CD4-positive, alpha-beta memory T cell (primary cell): ENCODE measurements at regions not wholly inside any gene's neighbourhood (a gene's known extent, or its start where the extent isn't known, plus 50 kb on each side); places are given as distances from the start of the nearest gene placed in this dataset.
"Not testable (repeated sequence)": the region's sequence is repeated elsewhere in the genome, so short reads cannot be mapped to it uniquely, and the experiment has no call there.

Experiments used
- CTCF ChIA-PET: fragments of 350-600 bp; sonication (Branson Sonifier 250); formaldehyde crosslinking; loops from one replicate; lab custom pipeline; 2021; ENCODE audit warnings: inconsistent platforms; ENCODE audit not compliant: partially characterized antibody; lab: Charles Lee
- POLR2A ChIA-PET: fragments of 350-600 bp; sonication (Branson Sonifier 250); formaldehyde crosslinking; loops from one replicate; lab custom pipeline; 2021; ENCODE audit not compliant: partially characterized antibody; lab: Charles Lee
- DNase-seq, 5 donors: peaks; one replicate each; pipeline versions ENCODE4 v3.0.0 to v3.0.0-alpha.2; 2020 to 2022; ENCODE audit warnings: mixed read lengths in 1 of 5
- H3K27ac ChIP-seq: one replicate; pipeline ENCODE4 v1.7.0; 2013; ENCODE audit warnings: low read depth, low read length
- H3K27me3 ChIP-seq: 2 replicates; pipeline ENCODE4 v1.7.0; 2013; ENCODE audit warnings: mild to moderate bottlenecking, low read length, moderate library complexity; ENCODE audit not compliant: insufficient read depth
- H3K36me3 ChIP-seq: 2 replicates; pipeline ENCODE4 v1.7.0; 2013; ENCODE audit warnings: mild to moderate bottlenecking, low read length, moderate library complexity; ENCODE audit not compliant: insufficient read depth
- H3K4me1 ChIP-seq: 2 replicates; pipeline ENCODE4 v1.7.0; 2013; ENCODE audit warnings: mild to moderate bottlenecking, low read length, moderate library complexity; ENCODE audit not compliant: insufficient read depth
- H3K4me3 ChIP-seq, 2 donors: one replicate each; pipeline ENCODE4 v1.7.0; 2013; ENCODE audit warnings: low read length in 2 of 2, mild to moderate bottlenecking in 1 of 2
- H3K9me3 ChIP-seq, 2 donors: one replicate each; pipeline ENCODE4 v1.7.0; 2013; ENCODE audit warnings: low read length in 2 of 2, control low read depth in 1 of 2; ENCODE audit not compliant: control insufficient read depth in 1 of 2
- H3K27ac Mint-ChIP-seq, 7 donors: one replicate each; pipeline ENCODE4 v1.8.0; 2020 to 2021; ENCODE audit warnings: mixed read lengths in 7 of 7, mild to moderate bottlenecking in 6 of 7, inconsistent platforms in 3 of 7, moderate library complexity in 3 of 7
- H3K27me3 Mint-ChIP-seq, 2 donors: one replicate each; pipeline ENCODE4 v1.8.0; 2020 to 2021; ENCODE audit warnings: mixed read lengths in 2 of 2
- H3K36me3 Mint-ChIP-seq, 2 donors: one replicate each; pipeline ENCODE4 v1.8.0; 2020 to 2021; ENCODE audit warnings: mixed read lengths in 2 of 2, inconsistent platforms in 1 of 2, mild to moderate bottlenecking in 1 of 2
- H3K4me1 Mint-ChIP-seq, 4 donors: one replicate each; pipeline ENCODE4 v1.8.0; 2020 to 2021; ENCODE audit warnings: mixed read lengths in 4 of 4, mild to moderate bottlenecking in 1 of 4
- H3K4me3 Mint-ChIP-seq, 8 donors: one replicate each; pipeline ENCODE4 v1.8.0; 2020 to 2021; ENCODE audit warnings: mixed read lengths in 8 of 8, mild to moderate bottlenecking in 7 of 8, moderate library complexity in 6 of 8, inconsistent platforms in 3 of 8
- H3K9me3 Mint-ChIP-seq, 8 donors: one replicate each; pipeline ENCODE4 v1.8.0; 2020 to 2021; ENCODE audit warnings: mixed read lengths in 8 of 8, mild to moderate bottlenecking in 5 of 8, inconsistent platforms in 3 of 8, moderate library complexity in 1 of 8
- intact Hi-C: fragments of 100-400 bp; cut with micrococcal nuclease; formaldehyde crosslinking; loops from one replicate; pipeline ENCODE4 v1.15.1; 2023

GRCh38 chr12:128109236-128109635, 157.7 kb upstream of the TMEM132C start:
- Histone ChIP-seq H3K27ac (no peak overlapping the region), H3K4me1 (no peaks in the 10 kb centered on the region), H3K4me3 (no peak overlapping the region), H3K9me3 (no peaks in the 10 kb centered on the region), H3K36me3 (no peaks in the 10 kb centered on the region), H3K27me3 (no peaks in the 10 kb centered on the region)
- H3K4me1 Mint-ChIP-seq: no peaks in the 10 kb centered on the region
- CTCF ChIA-PET: no interaction called here
- H3K4me3 Mint-ChIP-seq: no peak overlapping the region
- POLR2A ChIA-PET: no interaction called here
- H3K9me3 Mint-ChIP-seq: peaks cover 0 to 4% (median under 1%) of the 10 kb centered on the region in 8 donors
- DNase-seq: no peak
- H3K27me3 Mint-ChIP-seq: no peaks in the 10 kb centered on the region
- no peaks in the 10 kb centered on the region for H3K36me3 Mint-ChIP-seq
- intact Hi-C loops: no loop called here
- no peak overlapping the region for H3K27ac Mint-ChIP-seq

- Histone ChIP-seq H3K9me3 (no peaks in the 10 kb centered on the region), H3K27me3 (no peaks in the 10 kb centered on the region), H3K4me1 (no peaks in the 10 kb centered on the region), H3K4me3 (no peak overlapping the region), H3K27ac (no peak overlapping the region), H3K36me3 (no peaks in the 10 kb centered on the region)
- H3K27me3 Mint-ChIP-seq: no peaks in the 10 kb centered on the region
- no peaks in the 10 kb centered on the region for H3K4me1 Mint-ChIP-seq
- peaks cover 0 to 5% (median 1%) of the 10 kb centered on the region in 8 donors for H3K9me3 Mint-ChIP-seq
- H3K27ac Mint-ChIP-seq: no peak overlapping the region
- H3K4me3 Mint-ChIP-seq: no peak overlapping the region
- intact Hi-C loops: no loop called here
- CTCF ChIA-PET: no interaction called here
- POLR2A ChIA-PET: no interaction called here
- no peaks in the 10 kb centered on the region for H3K36me3 Mint-ChIP-seq
- no peak for DNase-seq
Measured at GRCh38 chr12:128109636-128110035, 157.3 kb upstream of the TMEM132C start.

- H3K4me1 ChIP-seq: no peaks in the 10 kb centered on the region
- Mint-ChIP-seq H3K9me3 (peaks cover 0 to 5% (median 3%) of the 10 kb centered on the region in 8 donors), H3K27ac (no peak overlapping the region), H3K36me3 (no peaks in the 10 kb centered on the region), H3K4me1 (no peaks in the 10 kb centered on the region), H3K4me3 (no peak overlapping the region), H3K27me3 (no peaks in the 10 kb centered on the region)
- no peaks in the 10 kb centered on the region for H3K9me3 ChIP-seq
- ChIA-PET CTCF (no interaction called here), POLR2A (no interaction called here)
- no peaks in the 10 kb centered on the region for H3K27me3 ChIP-seq
- intact Hi-C loops: no loop called here
- no peak overlapping the region for H3K27ac ChIP-seq
- H3K4me3 ChIP-seq: no peak overlapping the region
- no peak for DNase-seq
- H3K36me3 ChIP-seq: no peaks in the 10 kb centered on the region
Measured at GRCh38 chr12:128111333-128111732, 155.6 kb upstream of the TMEM132C start.

GRCh38 chr12:128111951-128112350, 155.0 kb upstream of the TMEM132C start:
- no peaks in the 10 kb centered on the region for H3K36me3 Mint-ChIP-seq
- DNase-seq: no peak
- Histone ChIP-seq H3K27ac (no peak overlapping the region), H3K27me3 (no peaks in the 10 kb centered on the region), H3K4me1 (no peaks in the 10 kb centered on the region), H3K4me3 (no peak overlapping the region), H3K9me3 (no peaks in the 10 kb centered on the region), H3K36me3 (no peaks in the 10 kb centered on the region)
- no peak overlapping the region for H3K4me3 Mint-ChIP-seq
- H3K4me1 Mint-ChIP-seq: no peaks in the 10 kb centered on the region
- intact Hi-C loops: no loop called here
- POLR2A ChIA-PET: no interaction called here
- CTCF ChIA-PET: no interaction called here
- no peak overlapping the region for H3K27ac Mint-ChIP-seq
- H3K9me3 Mint-ChIP-seq: peaks cover 0 to 5% (median 3%) of the 10 kb centered on the region in 8 donors
- H3K27me3 Mint-ChIP-seq: no peaks in the 10 kb centered on the region

- H3K4me3 ChIP-seq, POLR2A ChIA-PET, H3K4me1 ChIP-seq, H3K36me3 Mint-ChIP-seq, H3K27me3 Mint-ChIP-seq, H3K4me3 Mint-ChIP-seq, H3K36me3 ChIP-seq, DNase-seq, CTCF ChIA-PET, H3K9me3 Mint-ChIP-seq, H3K4me1 Mint-ChIP-seq, intact Hi-C loops, H3K27ac Mint-ChIP-seq, H3K27ac ChIP-seq, H3K27me3 ChIP-seq, H3K9me3 ChIP-seq: not testable (repeated sequence)
Measured at GRCh38 chr12:128113250-128113649, 153.7 kb upstream of the TMEM132C start.

GRCh38 chr12:128114485-128114884, 152.5 kb upstream of the TMEM132C start:
- no peaks in the 10 kb centered on the region for H3K36me3 ChIP-seq
- H3K4me3 ChIP-seq: no peak overlapping the region
- H3K4me1 ChIP-seq: no peaks in the 10 kb centered on the region
- H3K36me3 Mint-ChIP-seq: no peaks in the 10 kb centered on the region
- H3K4me3 Mint-ChIP-seq: no peak overlapping the region
- H3K27ac ChIP-seq: no peak overlapping the region
- H3K9me3 Mint-ChIP-seq: peaks cover 0 to 5% (median 3%) of the 10 kb centered on the region in 8 donors
- H3K27me3 Mint-ChIP-seq: no peaks in the 10 kb centered on the region
- DNase-seq: no peak
- intact Hi-C loops: no loop called here
- H3K4me1 Mint-ChIP-seq: no peaks in the 10 kb centered on the region
- POLR2A ChIA-PET: no interaction called here
- H3K27ac Mint-ChIP-seq: no peak overlapping the region
- H3K9me3 ChIP-seq: no peaks in the 10 kb centered on the region
- CTCF ChIA-PET: no interaction called here
- no peaks in the 10 kb centered on the region for H3K27me3 ChIP-seq

GRCh38 chr12:128116537-128116936, 150.4 kb upstream of the TMEM132C start:
- no peaks in the 10 kb centered on the region for H3K9me3 ChIP-seq
- H3K27ac ChIP-seq: no peak overlapping the region
- ChIA-PET CTCF (no interaction called here), POLR2A (no interaction called here)
- H3K36me3 ChIP-seq: no peaks in the 10 kb centered on the region
- H3K4me1 Mint-ChIP-seq: no peaks in the 10 kb centered on the region
- peaks cover 0 to 5% (median 3%) of the 10 kb centered on the region in 8 donors for H3K9me3 Mint-ChIP-seq
- H3K4me1 ChIP-seq: no peaks in the 10 kb centered on the region
- H3K4me3 ChIP-seq: no peak overlapping the region
- intact Hi-C loops: no loop called here
- H3K4me3 Mint-ChIP-seq: no peak overlapping the region
- no peak overlapping the region for H3K27ac Mint-ChIP-seq
- no peaks in the 10 kb centered on the region for H3K36me3 Mint-ChIP-seq
- no peaks in the 10 kb centered on the region for H3K27me3 Mint-ChIP-seq
- H3K27me3 ChIP-seq: no peaks in the 10 kb centered on the region
- no peak for DNase-seq

- intact Hi-C loops: no loop called here
- H3K27ac Mint-ChIP-seq: no peak overlapping the region
- Histone ChIP-seq H3K4me1 (no peaks in the 10 kb centered on the region), H3K27me3 (no peaks in the 10 kb centered on the region), H3K9me3 (no peaks in the 10 kb centered on the region), H3K36me3 (no peaks in the 10 kb centered on the region), H3K4me3 (no peak overlapping the region), H3K27ac (no peak overlapping the region)
- no peaks in the 10 kb centered on the region for H3K27me3 Mint-ChIP-seq
- ChIA-PET POLR2A (no interaction called here), CTCF (no interaction called here)
- H3K4me1 Mint-ChIP-seq: no peaks in the 10 kb centered on the region
- H3K9me3 Mint-ChIP-seq: peaks cover 0 to 20% (median 3%) of the 10 kb centered on the region in 8 donors
- H3K4me3 Mint-ChIP-seq: no peak overlapping the region
- no peaks in the 10 kb centered on the region for H3K36me3 Mint-ChIP-seq
- no peak for DNase-seq
Measured at GRCh38 chr12:128120035-128120434, 146.9 kb upstream of the TMEM132C start.
